WTC11 (cell line): ENCODE measurements at regions not wholly inside any gene's neighbourhood (a gene's known extent, or its start where the extent isn't known, plus 50 kb on each side); places are given as distances from the start of the nearest gene placed in this dataset.

Source experiments
- ATF1 ChIP-seq: sonication (generic); formaldehyde crosslinking; IDR thresholded peaks from 2 replicates; pipeline ENCODE4 v1.8.1; 2023; ENCODE audit warnings: mild to moderate bottlenecking, moderate library complexity, missing genetic modification reagents
- ATF2 ChIP-seq: sonication (generic); formaldehyde crosslinking; IDR thresholded peaks from 2 replicates; pipeline ENCODE4 v1.8.1; 2022; ENCODE audit warnings: low read depth, missing genetic modification reagents, borderline replicate concordance
- ATF3 ChIP-seq: sonication (generic); formaldehyde crosslinking; conservative IDR thresholded peaks from 2 replicates; pipeline ENCODE4 v1.8.1; 2022; ENCODE audit warnings: mild to moderate bottlenecking, missing genetic modification reagents
- ATF6 ChIP-seq: sonication (generic); formaldehyde crosslinking; IDR thresholded peaks from 2 replicates; pipeline ENCODE4 v1.8.1; 2023; ENCODE audit warnings: mild to moderate bottlenecking, missing genetic modification reagents
- CTCF ChIP-seq: fragments of 200-600 bp; IDR thresholded peaks from 2 replicates; pipeline ENCODE4 v1.8.0; 2022; ENCODE audit warnings: antibody characterized with exemption
- E2F1 ChIP-seq: sonication (generic); formaldehyde crosslinking; IDR thresholded peaks from 2 replicates; pipeline ENCODE4 v1.8.0; 2022; ENCODE audit warnings: mild to moderate bottlenecking, missing genetic modification reagents
- E2F4 ChIP-seq: sonication (generic); formaldehyde crosslinking; IDR thresholded peaks from 2 replicates; pipeline ENCODE4 v1.8.1; 2022; ENCODE audit warnings: low read depth, mild to moderate bottlenecking, moderate library complexity, missing genetic modification reagents, borderline replicate concordance
- E2F5 ChIP-seq: sonication (generic); formaldehyde crosslinking; IDR thresholded peaks from 2 replicates; pipeline ENCODE4 v1.8.1; 2022; ENCODE audit warnings: mild to moderate bottlenecking, moderate library complexity, missing genetic modification reagents
- ERG ChIP-seq: fragments of 250-450 bp; sonication (Bioruptor Pico); IDR thresholded peaks from 2 replicates; pipeline ENCODE4 v1.8.0; 2021; ENCODE audit warnings: mild to moderate bottlenecking
- RORB ChIP-seq: fragments of 250-450 bp; sonication (Bioruptor Pico); IDR thresholded peaks from 2 replicates; pipeline ENCODE4 v1.9.0; 2021; ENCODE audit warnings: mild to moderate bottlenecking
- SMAD3 ChIP-seq: sonication (generic); formaldehyde crosslinking; IDR thresholded peaks from 2 replicates; pipeline ENCODE4 v1.8.0; 2022; ENCODE audit warnings: missing genetic modification reagents, mild to moderate bottlenecking, borderline replicate concordance
- SP1 ChIP-seq: sonication (generic); formaldehyde crosslinking; conservative IDR thresholded peaks from 2 replicates; pipeline ENCODE4 v1.8.1; 2022; ENCODE audit warnings: missing genetic modification reagents
- TCF7 ChIP-seq: sonication (generic); formaldehyde crosslinking; IDR thresholded peaks from 2 replicates; pipeline ENCODE4 v1.8.0; 2022; ENCODE audit warnings: mild to moderate bottlenecking, low read depth, missing genetic modification reagents, moderate library complexity
- TEAD4 ChIP-seq: sonication (generic); formaldehyde crosslinking; IDR thresholded peaks from 2 replicates; pipeline ENCODE4 v1.8.0; 2022; ENCODE audit warnings: mild to moderate bottlenecking, missing genetic modification reagents

- TF ChIP-seq ATF3 (CRISPR knock-in tag) = no peak
- no peak for TF ChIP-seq ATF2 (CRISPR knock-in tag)
- TF ChIP-seq CTCF = no peak
- no peak for TF ChIP-seq SP1 (CRISPR knock-in tag)
- no peak for TF ChIP-seq RORB
- no peak for TF ChIP-seq E2F4 (CRISPR knock-in tag)
- TF ChIP-seq ATF1 (CRISPR knock-in tag) = no peak
- no peak for TF ChIP-seq TCF7
- no peak for TF ChIP-seq E2F5 (CRISPR knock-in tag)
- TF ChIP-seq TEAD4 (CRISPR knock-in tag) = no peak
- no peak for TF ChIP-seq SMAD3 (CRISPR knock-in tag)
- no peak for TF ChIP-seq ATF6 (CRISPR knock-in tag)
- no peak for TF ChIP-seq E2F1 (CRISPR knock-in tag)
- TF ChIP-seq ERG (CRISPR knock-in tag) = no peak
These were observed 61.2 kb upstream of the ARHGAP21 start for GRCh38 chr10:24784923-24785322.
